HT1080 (cell line): ENCODE measurements at regions not wholly inside any gene's neighbourhood (a gene's known extent, or its start where the extent isn't known, plus 50 kb on each side); places are given as distances from the start of the nearest gene placed in this dataset.
"Not testable (repeated sequence)": the region's sequence is repeated elsewhere in the genome, so short reads cannot be mapped to it uniquely, and the experiment has no call there.

ENCODE experiments used
- DNase-seq: peaks from one replicate; pipeline ENCODE4 v3.0.0-alpha.2; 2015; ENCODE audit warnings: low read depth

DNA sequence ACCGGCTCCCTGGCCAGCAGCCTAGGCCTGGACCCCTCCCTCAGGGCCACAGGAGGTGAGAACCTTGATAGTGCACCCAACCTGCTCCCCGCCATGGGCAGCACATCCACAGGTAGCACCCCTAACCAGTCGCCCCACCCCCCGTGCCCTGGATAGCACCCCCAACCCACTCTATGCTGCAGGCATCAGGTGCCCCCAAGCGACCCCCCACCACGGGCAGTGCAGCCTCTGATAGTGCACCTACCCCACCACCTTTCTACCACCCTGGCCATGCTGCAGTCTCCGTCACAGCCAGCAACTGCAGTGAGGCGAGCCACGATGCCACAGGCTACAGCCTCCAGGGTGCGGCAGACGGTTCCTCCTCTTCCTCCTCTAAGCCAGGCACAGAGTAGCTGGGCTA, 55.6 kb downstream of the SOWAHC start:
- DNase-seq, result no peak

DNA sequence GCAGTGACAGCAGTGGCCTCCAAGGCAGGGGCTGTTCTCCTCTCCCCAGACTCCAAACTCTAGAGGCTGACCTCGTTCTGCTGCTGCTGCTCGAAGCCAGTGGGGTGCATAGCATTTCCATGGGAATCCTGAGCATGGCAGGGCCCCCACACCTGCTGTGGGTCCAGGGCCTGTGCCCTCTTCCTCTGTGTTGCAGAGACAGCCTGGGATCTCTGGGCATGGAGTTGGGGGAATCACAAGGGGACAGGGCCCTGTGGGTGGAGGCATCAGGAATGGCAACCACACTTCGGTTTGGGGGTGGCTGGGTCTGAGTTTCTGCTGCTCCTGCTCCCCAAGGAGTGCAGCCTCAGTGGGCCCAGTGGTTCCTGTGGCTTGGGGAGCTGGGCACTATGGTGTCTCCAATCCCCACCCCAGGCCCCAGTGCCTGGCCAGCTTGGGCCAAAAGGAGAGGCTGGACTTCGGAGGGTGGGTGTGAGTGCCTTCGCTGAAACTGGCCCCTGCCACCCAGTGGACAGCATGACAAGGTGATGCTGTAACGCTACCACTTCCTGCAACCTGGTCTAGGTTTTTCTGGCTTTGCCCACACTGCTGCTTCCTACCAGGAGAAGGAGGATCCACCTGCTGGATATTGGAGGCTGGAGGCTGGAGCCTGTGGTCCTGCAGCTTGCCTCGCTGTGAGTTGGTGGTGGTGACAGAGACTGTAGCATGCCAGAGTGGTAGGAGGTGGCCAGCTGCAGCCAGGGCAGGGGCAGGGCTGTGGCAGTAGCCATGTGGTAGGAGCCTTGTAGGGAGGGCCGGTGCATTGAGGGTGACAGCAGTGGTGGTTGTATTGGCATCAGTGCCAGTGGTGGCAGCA, 56.6 kb downstream of the SOWAHC start:
- no peak for DNase-seq

GRCh38 chr2:109674894-109675534, 60.9 kb downstream of the SOWAHC start:
- no peak for DNase-seq

GRCh38 chr2:109675666-109676345, 61.6 kb downstream of the SOWAHC start:
- DNase-seq, result no peak

- DNase-seq, result no peak
Observed at GRCh38 chr2:109676346-109676902, 62.3 kb downstream of the SOWAHC start.

DNA sequence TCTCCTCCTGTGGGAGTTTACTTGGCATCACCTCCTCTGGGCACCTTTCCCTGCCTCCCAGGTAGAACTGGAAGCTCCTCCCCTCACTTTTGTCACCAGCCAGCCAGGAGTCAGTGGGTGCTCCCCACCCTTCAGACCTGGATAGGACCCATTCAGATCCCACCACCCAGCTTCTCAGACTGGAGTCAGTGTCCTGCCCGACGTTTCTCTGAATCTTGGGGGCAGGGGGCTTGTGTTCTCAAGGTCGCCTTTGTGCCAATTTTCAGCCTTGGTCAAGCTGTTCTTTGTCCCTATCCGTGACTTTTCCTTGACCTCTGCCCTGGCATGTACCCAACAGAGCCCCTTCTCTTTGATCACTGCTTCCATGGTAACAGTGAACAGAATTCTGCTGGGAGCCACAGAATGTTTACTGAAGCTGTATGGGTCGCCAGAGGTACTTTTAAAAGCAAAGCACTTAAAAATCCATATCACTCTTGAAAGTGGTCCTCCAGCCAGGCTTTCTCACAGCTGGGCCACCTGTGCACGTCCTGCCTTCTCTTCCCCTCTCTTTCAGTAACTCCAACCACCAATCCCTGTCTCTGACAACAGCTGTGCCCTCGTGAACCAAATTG, 63.1 kb downstream of the SOWAHC start:
- not testable (repeated sequence) for DNase-seq

DNA sequence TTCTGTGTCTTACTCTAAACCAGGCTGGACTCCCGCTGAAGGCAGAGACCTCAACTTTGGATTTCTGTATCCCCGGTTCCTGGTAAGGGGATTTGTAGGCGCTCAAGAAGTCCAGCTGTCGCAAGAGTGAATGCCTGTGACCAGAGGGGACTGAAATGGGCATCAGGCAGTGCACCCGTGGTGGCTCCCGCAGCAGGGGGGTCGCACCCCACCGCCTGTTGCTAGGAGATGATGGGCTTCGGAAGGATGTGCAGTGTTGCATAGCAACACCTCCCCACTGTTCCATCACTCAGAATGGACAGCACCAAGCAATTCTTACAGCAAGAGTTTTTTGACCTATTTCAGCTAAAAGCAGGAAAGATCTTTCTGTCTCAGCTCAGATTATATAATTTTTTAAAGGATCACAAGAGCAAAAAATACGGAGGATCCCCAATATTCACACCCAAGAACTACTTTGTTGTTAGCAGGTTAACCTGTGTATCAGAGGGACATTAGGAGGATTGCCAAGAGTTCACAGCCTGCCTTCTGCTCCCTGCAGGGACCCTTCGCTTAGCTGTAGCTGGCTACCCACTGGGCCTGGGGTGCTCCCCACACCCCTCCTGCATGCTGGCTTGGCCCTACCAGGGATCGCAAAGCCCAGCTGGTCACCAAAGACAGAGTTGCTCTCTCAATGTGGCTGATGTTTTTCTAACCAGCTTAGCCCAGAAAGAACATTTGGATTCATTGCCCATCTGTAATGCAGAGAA, 63.8 kb downstream of the SOWAHC start:
- DNase-seq, result no peak

DNA sequence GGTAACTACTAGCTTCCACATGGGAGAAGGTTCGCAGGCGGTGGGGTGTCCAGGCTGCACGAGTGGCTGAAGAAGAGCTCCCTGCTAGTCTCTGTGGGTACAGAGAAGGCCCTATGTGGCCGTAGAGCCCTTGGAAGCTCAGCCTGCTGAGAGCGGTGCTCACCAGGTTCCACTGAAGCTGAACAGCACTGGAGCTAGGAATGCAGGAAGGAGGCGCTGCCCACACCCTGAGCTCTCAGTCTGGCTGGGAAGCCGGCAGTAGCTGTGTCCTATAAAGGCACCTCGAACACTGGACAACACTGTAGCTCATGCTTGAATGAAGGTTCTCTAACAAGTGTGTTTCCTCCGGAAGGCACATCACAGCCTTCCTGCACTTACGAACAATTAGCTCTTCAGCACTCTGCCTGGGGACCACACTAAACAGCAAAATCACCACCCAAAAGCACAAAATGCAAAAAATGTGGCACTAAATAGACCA, 64.6 kb downstream of the SOWAHC start:
- DNase-seq, result not testable (repeated sequence)

DNA sequence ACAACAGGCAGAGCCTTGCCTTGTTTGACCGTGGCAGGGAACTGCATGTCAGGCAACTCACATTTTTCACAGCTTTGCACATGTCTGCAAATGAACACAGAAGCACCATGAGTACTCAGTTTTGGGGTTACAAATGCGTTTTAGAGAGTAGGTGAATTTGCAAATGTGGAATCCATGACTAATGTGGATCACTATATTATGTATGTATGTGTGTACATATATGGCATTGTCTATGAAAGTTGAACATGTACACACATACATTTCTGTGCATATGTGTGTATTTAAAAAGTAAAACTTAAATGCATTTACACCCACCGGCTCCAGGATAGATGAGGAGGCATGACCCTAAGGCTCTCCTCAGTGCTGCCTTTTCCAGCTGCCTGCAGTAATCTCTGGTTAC, 65.1 kb downstream of the SOWAHC start:
- DNase-seq, result no peak

GRCh38 chr2:109679626-109680025, 65.5 kb downstream of the SOWAHC start:
- DNase-seq, result no peak

GRCh38 chr2:109680523-109681297, 66.5 kb downstream of the SOWAHC start:
- DNase-seq, result no peak

DNA sequence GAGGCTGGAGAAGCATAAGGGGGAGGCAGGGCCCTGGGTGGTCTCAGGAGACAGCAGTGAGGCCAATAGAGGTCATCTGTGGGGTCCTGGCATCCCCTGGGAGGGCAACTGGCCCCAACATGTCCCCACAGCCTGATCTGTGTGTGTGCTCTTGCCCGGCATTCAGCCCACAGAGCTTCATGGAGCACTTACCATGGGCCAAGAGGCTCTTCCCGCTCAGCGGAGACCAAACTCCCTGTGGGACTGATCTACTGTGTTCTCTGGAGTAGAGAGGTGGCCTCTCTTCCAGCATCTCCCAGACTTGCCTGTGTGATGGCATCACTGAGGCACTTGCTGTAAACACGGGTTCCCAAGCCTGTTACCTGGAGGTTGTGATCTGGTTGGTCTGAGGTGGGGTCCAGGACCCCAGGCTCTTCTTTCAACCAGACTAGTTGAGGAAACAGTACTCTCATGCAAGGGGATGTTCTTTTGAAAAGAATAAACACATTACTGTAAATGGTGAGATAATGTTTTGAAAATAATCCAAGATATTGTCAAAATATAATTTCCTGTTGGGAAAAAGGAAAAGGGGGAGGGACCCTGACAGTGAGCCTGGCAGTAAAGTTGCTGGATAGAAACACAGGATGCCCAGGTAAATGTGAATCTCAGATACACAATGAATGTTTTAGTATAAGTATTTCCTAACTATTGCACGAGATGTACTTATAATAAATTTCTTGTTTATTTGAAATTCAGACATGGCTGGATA, 67.6 kb downstream of the SOWAHC start:
- no peak for DNase-seq

GRCh38 chr2:109683452-109683851, 69.3 kb downstream of the SOWAHC start:
- no peak for DNase-seq

DNA sequence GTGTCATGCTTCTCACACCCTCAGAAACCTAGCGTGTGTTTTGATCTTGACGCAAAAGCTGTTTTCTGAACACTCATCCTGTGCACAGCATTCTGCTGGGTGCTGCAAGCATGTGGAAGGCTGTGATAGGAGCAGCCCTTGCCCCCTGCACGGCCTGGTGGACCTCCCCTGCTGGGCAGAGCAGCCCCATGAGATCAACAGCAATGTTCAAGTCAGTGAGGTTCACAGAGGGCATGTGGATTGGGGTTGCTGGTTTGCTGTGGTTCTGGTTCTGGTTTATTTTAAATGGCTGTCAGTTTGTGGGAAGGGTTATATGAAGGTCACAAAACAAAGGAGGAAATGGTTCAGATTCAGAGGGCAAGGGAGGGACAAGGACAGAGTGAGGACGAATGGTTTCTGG, 71.3 kb downstream of the SOWAHC start:
- no peak for DNase-seq

DNA sequence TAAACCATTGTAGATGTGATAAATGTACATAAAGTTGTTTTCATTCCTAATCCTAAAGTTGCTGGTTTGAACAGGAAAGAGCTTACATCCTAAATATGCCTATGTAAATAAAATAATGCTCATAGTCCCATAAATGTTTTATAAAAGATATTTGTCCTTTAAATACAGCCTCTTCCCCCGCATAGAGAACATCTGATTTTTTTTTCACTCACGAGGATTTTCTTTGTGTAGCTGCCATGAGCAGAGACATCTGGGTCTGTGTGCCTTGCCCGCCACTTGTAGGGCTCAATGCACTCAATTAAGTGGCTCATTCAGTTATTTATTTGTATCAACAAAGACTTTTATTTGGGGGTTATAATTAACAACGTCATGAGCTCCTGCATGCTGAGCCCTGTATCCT, 72.8 kb downstream of the SOWAHC start:
- DNase-seq, result no peak

GRCh38 chr2:109689182-109689930, 75.2 kb downstream of the SOWAHC start:
- no peak for DNase-seq

DNA sequence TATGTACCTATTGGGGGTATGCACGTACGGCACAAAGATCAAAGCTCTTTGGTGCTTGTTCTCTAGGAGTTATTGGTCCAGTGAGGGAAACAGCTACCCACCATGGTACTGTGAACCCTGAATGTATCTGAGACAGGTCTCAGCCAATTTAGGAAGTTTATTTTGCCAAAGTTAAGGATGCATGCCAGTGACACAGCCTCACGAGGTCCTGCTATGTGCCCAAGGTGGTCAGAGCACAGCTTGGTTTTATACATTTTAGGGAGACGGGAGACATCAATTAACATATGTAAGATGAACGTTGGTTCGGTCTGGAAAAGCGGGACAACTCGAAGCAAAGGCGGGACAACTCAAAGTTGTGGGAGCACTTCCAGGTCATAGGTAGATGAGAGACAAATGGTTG, 75.8 kb downstream of the SOWAHC start:
- no peak for DNase-seq

GRCh38 chr2:109690457-109690821, 76.3 kb downstream of the SOWAHC start:
- DNase-seq, result no peak
